B cell (primary cell): ENCODE measurements at regions not wholly inside any gene's neighbourhood (a gene's known extent, or its start where the extent isn't known, plus 50 kb on each side); places are given as distances from the start of the nearest gene placed in this dataset.

Source experiments
- ATAC-seq: fragments of 200-7000 bp; cut with Tn5 transposase; one replicate; pipeline ENCODE4 v1.10.0; 2021; ENCODE audit warnings: low read depth, mild to moderate bottlenecking, moderate number of reproducible peaks, moderate library complexity
- CTCF ChIA-PET: fragments of 350-600 bp; sonication (Branson Sonifier 250); formaldehyde crosslinking; loops from one replicate; lab custom pipeline; 2021; ENCODE audit warnings: antibody characterized with exemption, inconsistent platforms; lab: Charles Lee
- POLR2A ChIA-PET: fragments of 350-600 bp; sonication (Branson Sonifier 250); formaldehyde crosslinking; loops from one replicate; lab custom pipeline; 2021; ENCODE audit warnings: antibody characterized with exemption; lab: Charles Lee
- DNase-seq: peaks from one replicate; pipeline ENCODE4 v3.0.0; 2013
- H2AFZ ChIP-seq: 2 replicates; pipeline ENCODE4 v1.6.1; 2012; ENCODE audit warnings: mild to moderate bottlenecking, low read depth, low read length; ENCODE audit not compliant: insufficient read depth, poor library complexity, severe bottlenecking
- H3K27ac ChIP-seq, 2 donors: 1 replicate in 1 of 2; 2 replicates in 1 of 2; pipeline ENCODE4 v1.5.1; 2012 to 2013; ENCODE audit warnings: low read length in 2 of 2, mild to moderate bottlenecking in 2 of 2, moderate library complexity in 1 of 2
- H3K27me3 ChIP-seq, 4 experiments: fragments of 200-600 bp in 1 of 4; sonication (generic) in 1 of 4; replicated peaks in 1 of 4; 1 replicate in 2 of 4; 2 replicates in 2 of 4; pipeline versions ENCODE4 v1.6.1 to v1.7.0; 2013 to 2016; ENCODE audit warnings: low read length in 3 of 4, mild to moderate bottlenecking in 2 of 4, mixed read lengths in 1 of 4, moderate library complexity in 1 of 4; ENCODE audit not compliant: insufficient read depth in 4 of 4, control insufficient read depth in 3 of 4; ENCODE audit errors: control extremely low read depth in 1 of 4
- H3K36me3 ChIP-seq, 2 experiments: replicated peaks in 1 of 2; 1 replicate in 1 of 2; 2 replicates in 1 of 2; pipeline versions ENCODE4 v1.6.1 to v1.7.1; 2013; ENCODE audit warnings: low read length in 1 of 2; ENCODE audit not compliant: insufficient read depth in 2 of 2, control insufficient read depth in 1 of 2; ENCODE audit errors: control extremely low read depth in 1 of 2, extremely low read depth in 1 of 2
- H3K4me1 ChIP-seq, 2 donors: fragments of 200-600 bp in 1 of 2; sonication (generic) in 1 of 2; 1 replicate in 1 of 2; 2 replicates in 1 of 2; pipeline versions ENCODE4 v1.5.1 to v1.6.1; 2013 to 2017; ENCODE audit warnings: low read length in 2 of 2; ENCODE audit not compliant: control insufficient read depth in 2 of 2, insufficient read depth in 2 of 2
- H3K4me2 ChIP-seq: replicated peaks from 2 replicates; pipeline ENCODE3; 2012; ENCODE audit warnings: mild to moderate bottlenecking, low read depth, low read length; ENCODE audit not compliant: poor library complexity, severe bottlenecking
- H3K4me3 ChIP-seq, 5 experiments: fragments of 200-600 bp in 1 of 5; sonication (generic) in 1 of 5; 1 replicate in 3 of 5; 2 replicates in 2 of 5; pipeline versions ENCODE4 v1.5.1 to v1.7.0; 2011 to 2016; ENCODE audit warnings: low read length in 4 of 5, mild to moderate bottlenecking in 4 of 5, low read depth in 2 of 5, control low read depth in 1 of 5, moderate library complexity in 1 of 5; ENCODE audit not compliant: insufficient read depth in 1 of 5; ENCODE audit errors: control extremely low read depth in 1 of 5, extremely low read depth in 1 of 5
- H3K79me2 ChIP-seq: fragments of 200-600 bp; sonication (generic); one replicate; pipeline ENCODE4 v1.6.0; 2016; ENCODE audit warnings: low read length; ENCODE audit not compliant: control insufficient read depth, insufficient read depth
- H3K9ac ChIP-seq: fragments of 200-600 bp; sonication (generic); 2 replicates; pipeline ENCODE4 v1.6.1; 2017; ENCODE audit warnings: mild to moderate bottlenecking, low read length, moderate library complexity
- H3K9me3 ChIP-seq, 3 donors: one replicate each; pipeline versions ENCODE4 v1.6.1 to v1.7.1; 2013; ENCODE audit warnings: low read length in 2 of 3; ENCODE audit not compliant: control insufficient read depth in 2 of 3, insufficient read depth in 1 of 3; ENCODE audit errors: control extremely low read depth in 1 of 3
- H4K20me1 ChIP-seq: 2 replicates; pipeline ENCODE4 v1.6.0; 2012; ENCODE audit warnings: mild to moderate bottlenecking, low read length; ENCODE audit not compliant: insufficient read depth, control insufficient read depth, poor library complexity, severe bottlenecking
- H3K27ac Mint-ChIP-seq: one replicate; pipeline ENCODE4 v1.8.0; 2021; ENCODE audit warnings: mixed read lengths
- H3K27me3 Mint-ChIP-seq: one replicate; pipeline ENCODE4 v1.8.0; 2021; ENCODE audit warnings: mixed read lengths
- H3K4me1 Mint-ChIP-seq: one replicate; pipeline ENCODE4 v1.8.0; 2021; ENCODE audit warnings: mixed read lengths
- H3K4me3 Mint-ChIP-seq: one replicate; pipeline ENCODE4 v1.8.0; 2021; ENCODE audit warnings: mixed read lengths
- H3K9me3 Mint-ChIP-seq: one replicate; pipeline ENCODE4 v1.8.0; 2022; ENCODE audit warnings: mixed read lengths; ENCODE audit not compliant: insufficient read depth
- CTCF ChIP-seq: fragments of 200-600 bp; IDR thresholded peaks from one replicate; pipeline ENCODE4 v1.8.0; 2022; ENCODE audit warnings: antibody characterized with exemption, mild to moderate bottlenecking
- EZH2 ChIP-seq: IDR thresholded peaks from 2 replicates; pipeline ENCODE4 v1.6.1; 2012; ENCODE audit warnings: borderline replicate concordance, low read depth, mild to moderate bottlenecking, moderate library complexity, low read length; ENCODE audit not compliant: insufficient read depth, poor library complexity, severe bottlenecking
- WGBS: methylation state at CpG from one replicate; pipeline ENCODE4 v1.1.5; 2013; ENCODE audit warnings: missing lambda C conversion rate; ENCODE audit not compliant: insufficient coverage; 5-methylcytosine and 5-hydroxymethylcytosine counted together
- intact Hi-C: fragments of 100-400 bp; cut with micrococcal nuclease; formaldehyde crosslinking; loops from one replicate; pipeline ENCODE4 v1.10.0; 2022

GRCh38 chr2:84326831-84327432 is 132.1 kb downstream of the SUCLG1 start:
- Mint-ChIP-seq H3K4me1 (no peaks in the 10 kb centered on the region), H3K27ac (no peak overlapping the region), H3K27me3 (peaks cover 32% of the 10 kb centered on the region), H3K4me3 (no peak overlapping the region), H3K9me3 (no peaks in the 10 kb centered on the region)
- Histone ChIP-seq H3K79me2 (no peaks in the 10 kb centered on the region), H3K4me1 (no peaks in the 10 kb centered on the region), H2AFZ (no peak overlapping the region), H3K27me3 (peaks cover 0 to 12% (median 3%) of the 10 kb centered on the region in 4 experiments), H3K36me3 (no peaks in the 10 kb centered on the region), H3K27ac (no peak overlapping the region), H3K9ac (no peak overlapping the region), H3K4me3 (no peak overlapping the region), H3K9me3 (no peaks in the 10 kb centered on the region), H3K4me2 (no peak overlapping the region), H4K20me1 (no peaks in the 10 kb centered on the region)
- POLR2A ChIA-PET = no interaction called here
- intact Hi-C loops = no loop called here
- ATAC-seq (no peak), DNase-seq (no peak)
- TF ChIP-seq EZH2 (no peak), CTCF (no peak)
- WGBS = 92% methylated on average over 2 of the region's 4 CpGs
- CTCF ChIA-PET = interaction anchor here (1.2 kb wide), 1 partner anchor 9 kb away, joined by 3 read pairs; no protein-coding TSS in a partner anchor

- Histone ChIP-seq H3K79me2 (no peaks in the 10 kb centered on the region), H3K4me1 (no peaks in the 10 kb centered on the region), H3K9me3 (no peaks in the 10 kb centered on the region), H3K27me3 (peaks cover 0 to 20% (median 6%) of the 10 kb centered on the region in 4 experiments), H3K4me3 (no peak overlapping the region), H3K36me3 (no peaks in the 10 kb centered on the region), H3K4me2 (no peak overlapping the region), H3K27ac (no peak overlapping the region), H3K9ac (no peak overlapping the region), H2AFZ (no peak overlapping the region), H4K20me1 (no peaks in the 10 kb centered on the region)
- Mint-ChIP-seq H3K9me3 (no peaks in the 10 kb centered on the region), H3K4me1 (no peaks in the 10 kb centered on the region), H3K27me3 (peaks cover 39% of the 10 kb centered on the region), H3K27ac (no peak overlapping the region), H3K4me3 (no peak overlapping the region)
- ChIA-PET CTCF (no interaction called here), POLR2A (no interaction called here)
- ATAC-seq (no peak), DNase-seq (no peak)
- intact Hi-C loops = no loop called here
- no CpG with 5 or more reads among the region's 2 CpGs for WGBS
- TF ChIP-seq EZH2 = no peak
- no peak for TF ChIP-seq CTCF
These were observed 135.2 kb downstream of the SUCLG1 start for GRCh38 chr2:84323890-84324289.
